Right cardiac atrium (tissue), 5 donors: ENCODE measurements at regions not wholly inside any gene's neighbourhood (a gene's known extent, or its start where the extent isn't known, plus 50 kb on each side); places are given as distances from the start of the nearest gene placed in this dataset.

Experiments
- ATAC-seq, 2 donors: fragments of 200-7000 bp; cut with Tn5 transposase; one replicate each; pipeline versions ENCODE4 v1.8.0 to v1.9.1; 2020; ENCODE audit warnings: moderate library complexity in 2 of 2, mild to moderate bottlenecking in 1 of 2
- DNase-seq, 3 donors: peaks; one replicate each; pipeline ENCODE4 v3.0.0-alpha.2; 2020
- H3K27ac ChIP-seq: one replicate; pipeline ENCODE4 v1.5.1; 2013; ENCODE audit warnings: mild to moderate bottlenecking, low read length, control low read depth, moderate library complexity
- H3K27me3 ChIP-seq: one replicate; pipeline ENCODE4 v1.6.1; 2013; ENCODE audit not compliant: control insufficient read depth, insufficient read depth
- H3K4me1 ChIP-seq: one replicate; pipeline ENCODE4 v1.6.1; 2013; ENCODE audit warnings: low read length; ENCODE audit not compliant: control insufficient read depth, insufficient read depth
- H3K4me3 ChIP-seq: one replicate; pipeline ENCODE4 v1.5.1; 2013; ENCODE audit warnings: low read length, control low read depth
- H3K9me3 ChIP-seq: one replicate; pipeline ENCODE4 v1.6.1; 2013; ENCODE audit warnings: low read length; ENCODE audit not compliant: control insufficient read depth
- WGBS: extraction: QIAGEN DNeasy Blood & Tissue Kit; methylation state at CpG from one replicate; pipeline ENCODE4 v1.1.7; 2013; 5-methylcytosine and 5-hydroxymethylcytosine counted together
- intact Hi-C, 4 donors: fragments of 100-400 bp; cut with DNase I; formaldehyde crosslinking; loops; one replicate each; pipeline versions ENCODE4 v1.11.0 to v1.14.0; 2022 to 2023
- donor health status: healthy with polysubstance abuse.
- donor health status: DM: no; HTN: yes; CAD: no.
- donor health status: DM: no; HTN: no; CAD: no.
- donor health status: DM: no; HTN: yes; CAD: no; lungs with severe emphysema.
- donor health status: DM: yes; HTN: yes; CAD: no.

- Histone ChIP-seq H3K4me3 (no peak overlapping the region), H3K9me3 (no peaks in the 10 kb centered on the region), H3K4me1 (no peaks in the 10 kb centered on the region), H3K27ac (no peak overlapping the region), H3K27me3 (no peaks in the 10 kb centered on the region)
- WGBS = 96% methylated on average over 2 of the region's 2 CpGs
- DNase-seq (no peak), ATAC-seq (no peak)
- intact Hi-C loops = no loop called here
Observed at GRCh38 chr7:106196460-106197021, 84.4 kb upstream of the SYPL1 start.

DNA sequence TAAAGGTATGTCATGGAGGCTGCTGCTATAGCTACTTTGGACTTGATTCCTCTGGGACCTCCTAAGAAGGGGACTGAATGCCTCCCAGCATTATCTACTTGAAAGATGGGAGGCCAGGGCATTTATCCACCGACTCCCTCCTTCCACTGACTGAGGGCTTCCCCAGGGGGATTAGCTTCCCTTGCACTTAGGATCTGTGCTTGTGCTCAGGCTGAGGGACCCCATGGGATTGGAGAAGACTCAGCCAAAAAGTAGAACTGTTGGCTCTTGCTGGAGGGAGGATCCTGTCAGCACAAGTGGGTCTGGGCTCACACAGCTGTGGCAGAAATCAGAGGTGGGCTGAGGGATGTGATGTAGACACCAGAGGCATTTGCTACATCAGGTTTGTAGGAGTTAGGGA is 81.5 kb upstream of the SYPL1 start:
- DNase-seq (no peak), ATAC-seq (no peak)
- 63% methylated on average over 1 of the region's 1 CpG for WGBS
- no peaks in the 10 kb centered on the region for H3K4me1 ChIP-seq
- H3K9me3 ChIP-seq = no peaks in the 10 kb centered on the region
- intact Hi-C loops = no loop called here
- H3K27me3 ChIP-seq = no peaks in the 10 kb centered on the region
- H3K27ac ChIP-seq = no peak overlapping the region
- no peak overlapping the region for H3K4me3 ChIP-seq

GRCh38 chr7:106190589-106191330 is 78.6 kb upstream of the SYPL1 start:
- H3K4me3 ChIP-seq = no peak overlapping the region
- H3K4me1 ChIP-seq = no peaks in the 10 kb centered on the region
- ATAC-seq = peak in 1 of 2 donors; percentile 82
- no peak for DNase-seq
- no peak overlapping the region for H3K27ac ChIP-seq
- intact Hi-C loops = no loop called here
- WGBS = 68% methylated on average over 10 of the region's 10 CpGs
- H3K27me3 ChIP-seq = no peaks in the 10 kb centered on the region
- H3K9me3 ChIP-seq = no peaks in the 10 kb centered on the region

- intact Hi-C loops = no loop called here
- ATAC-seq = no peak
- 93% methylated on average over 9 of the region's 9 CpGs for WGBS
- Histone ChIP-seq H3K4me1 (no peaks in the 10 kb centered on the region), H3K4me3 (no peak overlapping the region), H3K27ac (no peak overlapping the region), H3K27me3 (no peaks in the 10 kb centered on the region), H3K9me3 (no peaks in the 10 kb centered on the region)
- no peak for DNase-seq
Observed at GRCh38 chr7:106187613-106188350, 75.7 kb upstream of the SYPL1 start.

DNA sequence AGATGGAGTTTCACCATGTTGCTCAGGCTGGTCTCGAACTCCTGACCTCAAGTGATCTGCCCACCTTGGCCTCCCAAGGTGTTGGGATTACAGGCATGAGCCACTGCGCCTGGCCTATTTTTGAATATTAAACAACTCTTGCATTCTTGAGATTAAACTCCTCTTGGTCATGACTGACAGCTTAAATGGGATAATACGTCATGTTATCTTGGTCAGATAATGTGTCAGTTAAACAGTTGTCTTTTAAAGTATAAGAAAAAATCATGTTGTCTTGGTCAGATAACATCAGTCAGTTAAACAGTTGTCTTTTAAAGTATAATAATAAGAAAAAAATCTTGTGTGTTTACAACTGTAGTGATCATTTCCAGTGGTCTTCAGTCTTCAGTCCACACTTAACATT is 73.6 kb upstream of the SYPL1 start:
- WGBS = 67% methylated on average over 3 of the region's 3 CpGs
- ATAC-seq = no peak
- intact Hi-C loops = no loop called here
- Histone ChIP-seq H3K27ac (no peak overlapping the region), H3K27me3 (no peaks in the 10 kb centered on the region), H3K4me3 (no peak overlapping the region), H3K9me3 (no peaks in the 10 kb centered on the region), H3K4me1 (no peaks in the 10 kb centered on the region)
- DNase-seq = no peak

DNA sequence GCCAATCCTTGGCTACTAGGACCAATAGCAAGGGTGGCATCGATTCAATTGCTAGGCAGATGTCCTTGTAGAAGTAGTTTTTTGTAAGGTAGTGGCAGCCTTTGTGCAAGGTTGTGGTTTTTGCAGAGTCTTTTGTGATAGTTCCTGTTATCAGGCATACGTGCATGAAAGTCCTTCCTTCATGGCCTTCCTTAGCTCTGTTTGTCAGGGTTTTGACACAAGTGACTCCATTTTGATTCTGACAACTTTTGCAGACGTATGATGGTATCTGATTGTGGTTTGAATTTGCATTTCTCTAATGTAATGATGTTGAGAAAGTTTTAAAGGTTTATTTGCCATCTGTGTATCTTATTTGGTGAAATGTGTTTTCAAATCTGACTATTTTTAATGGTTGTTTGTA is 71.8 kb upstream of the SYPL1 start:
- Histone ChIP-seq H3K4me3 (no peak overlapping the region), H3K4me1 (no peaks in the 10 kb centered on the region), H3K27ac (no peak overlapping the region), H3K9me3 (no peaks in the 10 kb centered on the region), H3K27me3 (no peaks in the 10 kb centered on the region)
- DNase-seq = no peak
- no peak for ATAC-seq
- intact Hi-C loops = no loop called here
- 73% methylated on average over 3 of the region's 3 CpGs for WGBS

GRCh38 chr7:106182904-106183303 is 70.8 kb upstream of the SYPL1 start:
- no peaks in the 10 kb centered on the region for H3K4me1 ChIP-seq
- no peak overlapping the region for H3K27ac ChIP-seq
- DNase-seq (no peak), ATAC-seq (no peak)
- H3K4me3 ChIP-seq = no peak overlapping the region
- H3K9me3 ChIP-seq = no peaks in the 10 kb centered on the region
- intact Hi-C loops = no loop called here
- 97% methylated on average over 1 of the region's 1 CpG for WGBS
- no peaks in the 10 kb centered on the region for H3K27me3 ChIP-seq

DNA sequence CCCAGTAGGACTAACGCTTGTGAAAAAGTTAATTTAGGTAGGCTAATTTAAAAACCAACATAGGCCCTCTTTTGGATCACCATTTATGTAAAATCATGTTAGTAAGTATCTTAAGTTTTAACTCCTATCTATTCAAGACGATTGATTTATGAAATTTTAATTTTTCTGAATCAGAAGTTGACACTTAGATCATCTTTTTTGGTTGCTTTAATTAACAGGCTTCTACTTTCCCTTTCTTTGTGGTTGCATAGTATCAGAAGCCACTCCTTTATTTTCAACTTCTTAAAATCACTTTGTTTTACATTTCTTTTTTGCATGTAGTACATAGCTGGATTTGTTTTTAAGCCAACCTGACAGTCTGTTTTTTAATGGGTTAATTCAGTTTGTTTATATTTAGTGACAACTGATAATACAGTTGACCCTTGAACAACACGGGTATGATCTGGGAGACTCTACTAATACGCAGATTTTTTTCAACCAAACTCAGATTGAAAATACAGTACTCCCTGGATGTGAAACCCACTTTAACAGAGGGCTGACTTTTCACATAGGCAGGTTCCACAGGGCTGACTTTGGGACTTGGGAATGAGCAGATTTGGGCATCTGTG is 69.7 kb upstream of the SYPL1 start:
- WGBS = 69% methylated on average over 4 of the region's 4 CpGs
- no peaks in the 10 kb centered on the region for H3K4me1 ChIP-seq
- H3K4me3 ChIP-seq = no peak overlapping the region
- no peaks in the 10 kb centered on the region for H3K27me3 ChIP-seq
- H3K9me3 ChIP-seq = no peaks in the 10 kb centered on the region
- intact Hi-C loops = no loop called here
- ATAC-seq (no peak), DNase-seq (no peak)
- H3K27ac ChIP-seq = no peak overlapping the region

DNA sequence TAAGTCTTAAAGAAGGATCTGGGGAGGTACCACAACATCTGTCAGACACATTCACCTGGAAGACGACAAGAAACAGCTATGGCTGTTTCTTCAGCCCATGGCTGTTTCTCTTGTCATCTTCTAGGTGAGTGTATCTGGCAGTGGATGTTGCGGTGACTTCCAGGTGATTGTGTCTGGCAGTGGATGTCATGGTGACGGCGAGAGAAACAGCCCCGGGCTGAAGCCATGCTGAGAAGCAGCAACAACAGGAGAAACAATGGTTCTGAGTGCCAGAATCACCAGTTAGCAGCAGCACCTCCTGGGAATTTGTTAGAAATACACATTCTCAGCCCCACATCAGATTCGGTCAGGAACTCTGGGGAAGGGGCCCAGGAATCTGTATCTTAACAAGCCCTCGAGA is 68.6 kb upstream of the SYPL1 start:
- Histone ChIP-seq H3K4me1 (no peaks in the 10 kb centered on the region), H3K4me3 (no peak overlapping the region), H3K27ac (no peak overlapping the region), H3K9me3 (no peaks in the 10 kb centered on the region), H3K27me3 (no peaks in the 10 kb centered on the region)
- 93% methylated on average over 7 of the region's 7 CpGs for WGBS
- intact Hi-C loops = no loop called here
- DNase-seq (no peak), ATAC-seq (no peak)

DNA sequence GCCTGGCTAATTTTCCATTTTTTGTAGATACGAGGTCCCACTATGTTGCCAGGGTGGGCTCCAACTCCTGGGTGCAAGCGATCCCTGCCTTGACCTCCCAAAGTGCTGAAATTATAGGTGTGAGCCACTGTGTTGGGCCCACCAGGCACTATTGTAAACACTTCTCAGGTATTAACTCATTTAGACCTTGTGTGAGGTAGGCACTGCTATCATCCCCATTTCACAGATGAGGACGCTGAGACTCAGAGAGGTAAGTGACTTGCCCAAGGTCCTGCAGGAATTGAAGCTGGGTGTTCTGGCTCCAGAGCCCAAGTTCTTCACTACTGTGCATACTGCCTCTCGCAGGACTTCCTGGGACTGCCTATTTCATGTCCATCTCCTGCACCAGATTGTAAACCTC is 67.1 kb upstream of the SYPL1 start:
- H3K4me1 ChIP-seq = no peaks in the 10 kb centered on the region
- H3K4me3 ChIP-seq = no peak overlapping the region
- H3K27me3 ChIP-seq = no peaks in the 10 kb centered on the region
- no peak for ATAC-seq
- peak overlapping the region; percentile 7 for H3K27ac ChIP-seq
- intact Hi-C loops = loop anchor here (5.0 to 10.0 kb wide), 4 partner anchors 108 to 558 kb away; no protein-coding TSS in a partner anchor
- H3K9me3 ChIP-seq = no peaks in the 10 kb centered on the region
- no peak for DNase-seq
- WGBS = 95% methylated on average over 4 of the region's 4 CpGs

DNA sequence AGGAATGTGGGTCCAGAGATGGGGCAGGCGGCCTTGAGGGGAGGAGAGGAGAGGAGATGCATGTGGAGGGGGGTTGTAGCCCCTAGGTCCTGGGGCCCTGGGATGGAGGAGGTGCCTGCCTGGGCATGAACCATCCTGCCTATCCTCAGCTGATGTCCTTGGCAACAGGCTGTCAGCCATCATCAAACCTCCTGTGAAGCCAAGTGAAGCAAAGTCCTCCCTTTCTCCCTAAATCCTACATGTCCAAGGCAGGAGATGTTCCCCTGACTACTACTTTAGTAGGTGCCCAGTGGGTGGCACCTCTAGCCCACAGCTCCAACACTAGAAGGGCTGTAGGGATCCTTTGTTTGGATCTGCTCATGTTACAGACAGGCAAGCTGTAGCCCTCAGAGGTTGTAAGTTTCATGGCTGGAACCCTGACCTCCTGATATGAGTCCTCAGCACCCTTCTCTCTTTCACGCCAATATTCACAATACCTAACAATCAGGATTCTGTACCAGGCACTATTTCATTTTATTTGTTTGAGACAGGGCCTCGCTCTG is 66.6 kb upstream of the SYPL1 start:
- peak; percentile 63 to 74 for ATAC-seq
- Histone ChIP-seq H3K27ac (peak overlapping the region; percentile 14), H3K9me3 (no peaks in the 10 kb centered on the region), H3K4me3 (no peak overlapping the region), H3K4me1 (no peaks in the 10 kb centered on the region), H3K27me3 (no peaks in the 10 kb centered on the region)
- 96% methylated on average over 3 of the region's 3 CpGs for WGBS
- intact Hi-C loops = loop anchor here (5.0 to 10.0 kb wide), 4 partner anchors 109 to 559 kb away; no protein-coding TSS in a partner anchor
- DNase-seq = peak in 1 of 3 donors; percentile 55
